H1 (cell line): ENCODE measurements at regions not wholly inside any gene's neighbourhood (a gene's known extent, or its start where the extent isn't known, plus 50 kb on each side); places are given as distances from the start of the nearest gene placed in this dataset.

Experiments
- CTCF ChIA-PET: fragments of 300-600 bp; sonication (Branson Sonifier 250); formaldehyde crosslinking; loops from one replicate; lab custom pipeline; 2021; ENCODE audit not compliant: partially characterized antibody; lab: Charles Lee
- POLR2A ChIA-PET: fragments of 300-600 bp; sonication (Branson Sonifier 250); formaldehyde crosslinking; loops from one replicate; lab custom pipeline; 2021; ENCODE audit warnings: inconsistent platforms; ENCODE audit not compliant: partially characterized antibody; lab: Charles Lee
- DNase-seq, 2 experiments: peaks; one replicate each; pipeline versions ENCODE4 v3.0.0 to v3.0.0-alpha.2; 2010 to 2022; ENCODE audit warnings: low spot score in 2 of 2, low read depth in 1 of 2, mixed read lengths in 1 of 2
- FAIRE-seq: peaks from 2 replicates; lab custom pipeline; 2011; peaks lifted over from hg19 to GRCh38; lab: Jason Lieb, UNC
- H2AFZ ChIP-seq: 2 replicates; pipeline ENCODE4 v1.8.1; 2012; ENCODE audit warnings: low read length, inconsistent platforms
- H2AK5ac ChIP-seq: 2 replicates; pipeline ENCODE4 v1.6.1; 2013; ENCODE audit warnings: low read depth, low read length
- H2BK120ac ChIP-seq: replicated peaks from 2 replicates; pipeline ENCODE3; 2013; ENCODE audit warnings: low read depth, low read length, inconsistent platforms
- H2BK12ac ChIP-seq: 2 replicates; pipeline ENCODE4 v1.6.1; 2013; ENCODE audit warnings: low read depth, low read length
- H2BK15ac ChIP-seq: 2 replicates; pipeline ENCODE4 v1.6.1; 2013; ENCODE audit warnings: low read length
- H2BK20ac ChIP-seq: 2 replicates; pipeline ENCODE4 v1.6.1; 2013; ENCODE audit warnings: low read length
- H2BK5ac ChIP-seq: 2 replicates; pipeline ENCODE4 v1.6.1; 2013; ENCODE audit warnings: low read depth, low read length
- H3K14ac ChIP-seq: 2 replicates; pipeline ENCODE4 v1.6.1; 2013; ENCODE audit warnings: inconsistent platforms; ENCODE audit not compliant: insufficient read length
- H3K18ac ChIP-seq: 2 replicates; pipeline ENCODE4 v1.6.1; 2013; ENCODE audit warnings: low read length; ENCODE audit errors: extremely low read depth
- H3K23ac ChIP-seq: 2 replicates; pipeline ENCODE4 v1.6.1; 2013; ENCODE audit warnings: inconsistent platforms; ENCODE audit not compliant: insufficient read length
- H3K23me2 ChIP-seq: 2 replicates; pipeline ENCODE4 v1.6.1; 2013; ENCODE audit warnings: low read depth, low read length
- H3K27ac ChIP-seq: 2 replicates; pipeline ENCODE4 v1.6.1; 2011; ENCODE audit warnings: low read depth, low read length, inconsistent platforms
- H3K27me3 ChIP-seq, 4 experiments: replicated peaks in 1 of 4; 1 replicate in 1 of 4; 2 replicates in 3 of 4; pipeline versions ENCODE4 v1.6.1 to v1.8.1; 2011 to 2013; ENCODE audit warnings: low read length in 3 of 4, mild to moderate bottlenecking in 3 of 4, inconsistent platforms in 2 of 4, mixed read lengths in 2 of 4, moderate library complexity in 1 of 4; ENCODE audit not compliant: control insufficient read depth in 3 of 4, insufficient read depth in 3 of 4; ENCODE audit errors: extremely low read depth in 1 of 4
- H3K36me3 ChIP-seq, 4 experiments: 2 replicates each; pipeline versions ENCODE4 v1.6.1 to v1.8.1; 2011 to 2013; ENCODE audit warnings: mild to moderate bottlenecking in 4 of 4, low read length in 3 of 4, moderate library complexity in 2 of 4, control low read depth in 1 of 4, inconsistent platforms in 1 of 4; ENCODE audit not compliant: insufficient read depth in 4 of 4, control insufficient read depth in 2 of 4
- H3K4ac ChIP-seq: replicated peaks from 2 replicates; pipeline ENCODE3; 2013; ENCODE audit warnings: low read length, low read depth, mixed read lengths, inconsistent platforms; ENCODE audit not compliant: insufficient read length
- H3K4me1 ChIP-seq, 4 experiments: replicated peaks in 1 of 4; 1 replicate in 1 of 4; 2 replicates in 3 of 4; pipeline versions ENCODE4 v1.6.1 to v1.8.1; 2011 to 2013; ENCODE audit warnings: low read length in 3 of 4, inconsistent platforms in 2 of 4, mixed read lengths in 1 of 4; ENCODE audit not compliant: insufficient read depth in 4 of 4, control insufficient read depth in 3 of 4
- H3K4me2 ChIP-seq, 2 experiments: 2 replicates each; pipeline versions ENCODE4 v1.6.1 to v1.8.1; 2011 to 2013; ENCODE audit warnings: low read depth in 2 of 2, low read length in 2 of 2, control low read depth in 1 of 2, inconsistent platforms in 1 of 2, mild to moderate bottlenecking in 1 of 2; ENCODE audit not compliant: insufficient read depth in 1 of 2
- H3K4me3 ChIP-seq, 4 experiments: fragments of 200-600, 300-600 bp in 1 of 4; sonication (generic), shearing (Covaris generic), sonication (Bioruptor Twin) in 1 of 4; 2 replicates each; pipeline versions ENCODE4 v1.5.1 to v1.8.1; 2011 to 2016; ENCODE audit warnings: low read length in 4 of 4, low read depth in 3 of 4, control low read depth in 2 of 4, inconsistent platforms in 2 of 4, mild to moderate bottlenecking in 2 of 4, mixed read lengths in 1 of 4, moderate library complexity in 1 of 4; ENCODE audit not compliant: insufficient read depth in 2 of 4; ENCODE audit errors: extremely low read depth in 1 of 4
- H3K56ac ChIP-seq: replicated peaks from 2 replicates; pipeline ENCODE3; 2013; ENCODE audit warnings: low read depth, mild to moderate bottlenecking, mixed read lengths, low read length, inconsistent platforms; ENCODE audit not compliant: insufficient read length
- H3K79me1 ChIP-seq: 2 replicates; pipeline ENCODE4 v1.6.1; 2013; ENCODE audit warnings: low read depth, low read length, control low read depth
- H3K79me2 ChIP-seq, 2 experiments: 2 replicates each; pipeline versions ENCODE4 v1.6.1 to v1.8.1; 2012 to 2013; ENCODE audit warnings: low read length in 2 of 2, mild to moderate bottlenecking in 2 of 2, inconsistent platforms in 1 of 2; ENCODE audit not compliant: insufficient read depth in 2 of 2, control insufficient read depth in 1 of 2
- H3K9ac ChIP-seq, 4 experiments: replicated peaks in 1 of 4; 1 replicate in 1 of 4; 2 replicates in 3 of 4; pipeline versions ENCODE4 v1.6.1 to v1.8.1; 2011 to 2013; ENCODE audit warnings: low read depth in 3 of 4, low read length in 3 of 4, control low read depth in 2 of 4, mild to moderate bottlenecking in 2 of 4, moderate library complexity in 2 of 4, inconsistent platforms in 1 of 4; ENCODE audit errors: extremely low read depth in 1 of 4
- H3K9me3 ChIP-seq, 2 experiments: 2 replicates each; pipeline versions ENCODE4 v1.6.1 to v1.8.1; 2012 to 2013; ENCODE audit warnings: mild to moderate bottlenecking in 2 of 2, moderate library complexity in 2 of 2, control low read depth in 1 of 2, inconsistent platforms in 1 of 2, low read depth in 1 of 2, low read length in 1 of 2, mixed read lengths in 1 of 2; ENCODE audit not compliant: insufficient read depth in 2 of 2
- H4K20me1 ChIP-seq, 2 experiments: replicated peaks in 1 of 2; 2 replicates each; pipeline versions ENCODE3 to v1.8.1; 2011 to 2013; ENCODE audit warnings: inconsistent platforms in 2 of 2, low read length in 2 of 2, mild to moderate bottlenecking in 1 of 2; ENCODE audit not compliant: insufficient read depth in 2 of 2, control insufficient read depth in 1 of 2
- H4K5ac ChIP-seq: 2 replicates; pipeline ENCODE4 v1.6.1; 2013; ENCODE audit warnings: low read length, low read depth, mixed read lengths, inconsistent platforms; ENCODE audit not compliant: insufficient read length
- H4K8ac ChIP-seq: 2 replicates; pipeline ENCODE4 v1.8.0; 2013; ENCODE audit warnings: mild to moderate bottlenecking, moderate library complexity, low read length, inconsistent platforms; ENCODE audit not compliant: insufficient read depth; ENCODE audit errors: extremely low read depth
- H4K91ac ChIP-seq: replicated peaks from 2 replicates; pipeline ENCODE3; 2013; ENCODE audit warnings: low read length, mixed read lengths, inconsistent platforms; ENCODE audit not compliant: insufficient read length
- CEBPB ChIP-seq: IDR thresholded peaks from 2 replicates; pipeline ENCODE4 v1.6.1; 2012; ENCODE audit warnings: low read depth, low read length
- CHD2 ChIP-seq: IDR thresholded peaks from 2 replicates; pipeline ENCODE4 v1.6.1; 2012; ENCODE audit warnings: low read length, improper control_type of control experiment
- CTBP2 ChIP-seq: IDR thresholded peaks from 2 replicates; pipeline ENCODE4 v1.7.0; 2011; ENCODE audit warnings: borderline replicate concordance, mild to moderate bottlenecking, moderate library complexity, mixed read lengths, low read length; ENCODE audit not compliant: insufficient read depth, insufficient read length
- FOSL1 ChIP-seq: IDR thresholded peaks from 2 replicates; pipeline ENCODE4 v1.6.1; 2011; ENCODE audit warnings: mild to moderate bottlenecking, low read depth, low read length, moderate library complexity; ENCODE audit not compliant: insufficient read depth
- GTF2F1 ChIP-seq: IDR thresholded peaks from 2 replicates; pipeline ENCODE4 v1.6.1; 2012; ENCODE audit warnings: low read depth, low read length, improper control_type of control experiment, borderline replicate concordance
- HDAC6 ChIP-seq: IDR thresholded peaks from one replicate; pipeline ENCODE4 v1.7.1; 2012; ENCODE audit warnings: low read depth, mild to moderate bottlenecking, inconsistent platforms, low read length, moderate library complexity
- JUND ChIP-seq: IDR thresholded peaks from 2 replicates; pipeline ENCODE4 v1.6.1; 2011; ENCODE audit warnings: mild to moderate bottlenecking, improper control_type of control experiment, low read length
- RNF2 ChIP-seq: fragments of 200-900, 300-1000 bp; sonication (generic); IDR thresholded peaks from 2 replicates; pipeline ENCODE4 v1.7.1; 2016; ENCODE audit warnings: borderline replicate concordance, low read depth, mild to moderate bottlenecking, antibody characterized with exemption, low read length; ENCODE audit not compliant: poor library complexity, severe bottlenecking; ENCODE audit errors: missing control alignments
- SIRT6 ChIP-seq: IDR thresholded peaks from one replicate; pipeline ENCODE4 v1.7.1; 2012; ENCODE audit warnings: low read length, inconsistent platforms
- SP1 ChIP-seq: IDR thresholded peaks from 2 replicates; pipeline ENCODE4 v1.6.1; 2011; ENCODE audit warnings: low read depth, low read length
- TCF12 ChIP-seq: IDR thresholded peaks from 2 replicates; pipeline ENCODE4 v1.6.1; 2011; ENCODE audit warnings: low read depth, mild to moderate bottlenecking, low read length
- ZNF274 ChIP-seq: IDR thresholded peaks from 2 replicates; pipeline ENCODE4 v1.7.0; 2012; ENCODE audit warnings: low read length, borderline replicate concordance; ENCODE audit errors: extremely low read depth
- WGBS, 2 experiments: shearing (Covaris generic) in 1 of 2; methylation state at CpG; one replicate each; pipeline versions ENCODE4 v1.1.6 to v1.1.7; 2013 to 2015; ENCODE audit warnings: low lambda C conversion rate in 2 of 2, mixed read lengths in 2 of 2, inconsistent platforms in 1 of 2, low coverage in 1 of 2, missing lambda C conversion rate in 1 of 2; ENCODE audit not compliant: insufficient replicate concordance in 2 of 2, insufficient coverage in 1 of 2, insufficient read length in 1 of 2; ENCODE audit errors: extremely low coverage in 1 of 2, missing lambda C conversion rate in 1 of 2; 5-methylcytosine and 5-hydroxymethylcytosine counted together
- TF ChIP-seq, protein P1 (sequence below): IDR thresholded peaks from 2 replicates; pipeline ENCODE4 v1.6.1; 2011; ENCODE audit warnings: low read length, improper control_type of control experiment
- TF ChIP-seq, protein P2 (sequence below): IDR thresholded peaks from 2 replicates; pipeline ENCODE4 v1.6.1; 2012; ENCODE audit warnings: inconsistent platforms

DNA sequence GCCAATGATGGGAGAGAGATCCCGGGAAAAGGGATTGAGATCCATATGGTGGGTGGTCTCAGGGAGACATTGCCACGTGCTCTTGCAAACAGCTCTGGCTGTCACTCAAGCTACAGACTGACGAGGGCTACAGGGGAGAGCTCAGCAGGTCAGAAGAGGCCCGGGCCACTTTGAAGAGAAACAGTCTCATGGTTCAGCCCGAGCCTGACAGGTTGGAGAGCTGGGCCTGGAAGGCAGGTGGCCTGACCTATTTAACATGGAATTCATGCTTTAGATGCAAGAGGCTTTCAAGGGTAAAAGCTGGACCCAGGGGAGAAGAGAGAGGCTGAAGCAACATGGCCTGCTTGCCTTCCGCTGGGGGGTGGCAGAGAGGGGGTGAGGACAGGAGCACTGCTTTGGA lies 81.0 kb upstream of the BRD7 start:
- FAIRE-seq (no peak), DNase-seq (no peak)
- Histone ChIP-seq H3K4me1 (peaks cover 9 to 30% (median 17%) of the 10 kb centered on the region in 4 experiments; a peak in 6 of 7 replicates), H3K27ac (no peak overlapping the region), H2BK120ac (peak overlapping the region; percentile 12), H3K18ac (no peak overlapping the region; the same call in 1 of the 2 replicates), H2BK20ac (no peak overlapping the region; the same call in 1 of the 2 replicates), H3K27me3 (no peaks in the 10 kb centered on the region; a peak in 1 of 7 replicates), H3K9ac (no peak overlapping the region), H3K14ac (no peak overlapping the region), H3K56ac (no peak overlapping the region), H4K8ac (no peak overlapping the region), H2BK12ac (no peak overlapping the region), H2BK5ac (no peak overlapping the region), H3K23ac (no peak overlapping the region), H2AK5ac (no peak overlapping the region), H3K79me1 (peaks cover 2% of the 10 kb centered on the region; the same call in 1 of the 2 replicates), H3K36me3 (no peaks in the 10 kb centered on the region), H3K9me3 (no peaks in the 10 kb centered on the region), H2BK15ac (no peak overlapping the region), H4K91ac (no peak overlapping the region), H3K4me2 (no peak overlapping the region), H3K4me3 (no peak overlapping the region), H3K4ac (no peak overlapping the region), H3K23me2 (no peaks in the 10 kb centered on the region), H2AFZ (no peak overlapping the region), H3K79me2 (no peaks in the 10 kb centered on the region), H4K5ac (no peak overlapping the region), H4K20me1 (no peaks in the 10 kb centered on the region)
- ChIA-PET CTCF (interaction anchor here (0.8 to 7.5 kb wide), 17 partner anchors 10 to 218 kb away, joined by 3 to 55 read pairs (median 4); no protein-coding TSS in a partner anchor), POLR2A (no interaction called here)
- WGBS, 2 experiments, result 80% methylated on average over 6 of the region's 6 CpGs; no CpG with 5 or more reads in 1 of the 2 experiments
- TF ChIP-seq TCF12, result no peak
- no peak for TF ChIP-seq CTBP2
- TF ChIP-seq ZNF274, result no peak
- no peak for TF ChIP-seq CHD2
- TF ChIP-seq SP1, result no peak
- no peak for TF ChIP-seq GTF2F1
- TF ChIP-seq CEBPB, result no peak
- TF ChIP-seq, protein P1, sequence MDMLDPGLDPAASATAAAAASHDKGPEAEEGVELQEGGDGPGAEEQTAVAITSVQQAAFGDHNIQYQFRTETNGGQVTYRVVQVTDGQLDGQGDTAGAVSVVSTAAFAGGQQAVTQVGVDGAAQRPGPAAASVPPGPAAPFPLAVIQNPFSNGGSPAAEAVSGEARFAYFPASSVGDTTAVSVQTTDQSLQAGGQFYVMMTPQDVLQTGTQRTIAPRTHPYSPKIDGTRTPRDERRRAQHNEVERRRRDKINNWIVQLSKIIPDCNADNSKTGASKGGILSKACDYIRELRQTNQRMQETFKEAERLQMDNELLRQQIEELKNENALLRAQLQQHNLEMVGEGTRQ, result no peak
- no peak for TF ChIP-seq SIRT6
- TF ChIP-seq RNF2, result no peak
- TF ChIP-seq FOSL1, result no peak
- TF ChIP-seq, protein P2, sequence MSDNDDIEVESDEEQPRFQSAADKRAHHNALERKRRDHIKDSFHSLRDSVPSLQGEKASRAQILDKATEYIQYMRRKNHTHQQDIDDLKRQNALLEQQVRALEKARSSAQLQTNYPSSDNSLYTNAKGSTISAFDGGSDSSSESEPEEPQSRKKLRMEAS, result no peak
- TF ChIP-seq HDAC6, result no peak
- no peak for TF ChIP-seq JUND
